GM19455 (cell line): ENCODE measurements at regions not wholly inside any gene's neighbourhood (a gene's known extent, or its start where the extent isn't known, plus 50 kb on each side); places are given as distances from the start of the nearest gene placed in this dataset.
"Not testable (repeated sequence)": the region's sequence is repeated elsewhere in the genome, so short reads cannot be mapped to it uniquely, and the experiment has no call there.

Source experiments
- ATAC-seq: cut with Tn5 transposase; IDR thresholded peaks from one replicate; pipeline ENCODE4 v1.9.1; 2021; ENCODE audit not compliant: unreplicated experiment

- not testable (repeated sequence) for ATAC-seq
These were observed 109.3 kb downstream of the GTF2IRD2B start for GRCh38 chr7:75201606-75202079.

- ATAC-seq, result not testable (repeated sequence)
These were observed 113.1 kb downstream of the GTF2IRD2B start for GRCh38 chr7:75205367-75206085.

GRCh38 chr7:75215460-75215859 is 123.1 kb downstream of the GTF2IRD2B start:
- ATAC-seq, result not testable (repeated sequence)

- not testable (repeated sequence) for ATAC-seq
These were observed 124.6 kb downstream of the GTF2IRD2B start for GRCh38 chr7:75216963-75217362.

- not testable (repeated sequence) for ATAC-seq
These were observed 133.7 kb downstream of the GTF2IRD2B start for GRCh38 chr7:75226102-75226501.

GRCh38 chr7:75229558-75229957 is 137.2 kb downstream of the GTF2IRD2B start:
- ATAC-seq, result not testable (repeated sequence)

- ATAC-seq, result not testable (repeated sequence)
These were observed 138.2 kb downstream of the GTF2IRD2B start for GRCh38 chr7:75230558-75230957.

GRCh38 chr7:75235092-75235826 is 142.9 kb downstream of the GTF2IRD2B start:
- not testable (repeated sequence) for ATAC-seq

- ATAC-seq, result not testable (repeated sequence)
These were observed 143.4 kb downstream of the GTF2IRD2B start for GRCh38 chr7:75235827-75236167.

- peak; percentile 90 for ATAC-seq
These were observed 145.1 kb downstream of the GTF2IRD2B start for GRCh38 chr7:75237255-75238187.

- ATAC-seq, result not testable (repeated sequence)
These were observed 145.9 kb downstream of the GTF2IRD2B start for GRCh38 chr7:75238309-75238708.

- ATAC-seq, result not testable (repeated sequence)
These were observed 151.2 kb downstream of the GTF2IRD2B start for GRCh38 chr7:75243638-75244037.

- not testable (repeated sequence) for ATAC-seq
These were observed 147.2 kb upstream of the TRIM73 start for GRCh38 chr7:75248216-75248615.

GRCh38 chr7:75254238-75254637 is 141.2 kb upstream of the TRIM73 start:
- not testable (repeated sequence) for ATAC-seq

- ATAC-seq, result not testable (repeated sequence)
These were observed 138.0 kb upstream of the TRIM73 start for GRCh38 chr7:75257442-75257841.

GRCh38 chr7:75259454-75260003 is 135.9 kb upstream of the TRIM73 start:
- ATAC-seq, result not testable (repeated sequence)

- ATAC-seq, result not testable (repeated sequence)
These were observed 133.8 kb upstream of the TRIM73 start for GRCh38 chr7:75261660-75262059.

- ATAC-seq, result not testable (repeated sequence)
These were observed 127.3 kb upstream of the TRIM73 start for GRCh38 chr7:75268158-75268557.

- not testable (repeated sequence) for ATAC-seq
These were observed 126.3 kb upstream of the TRIM73 start for GRCh38 chr7:75269159-75269558.

GRCh38 chr7:75274114-75274513 is 121.3 kb upstream of the TRIM73 start:
- not testable (repeated sequence) for ATAC-seq
